ENCODE measurements at regions not wholly inside any gene's neighbourhood (a gene's known extent, or its start where the extent isn't known, plus 50 kb on each side); places are given as distances from the start of the nearest gene placed in this dataset.

GRCh38 chr7:93039786-93040185 lies 78.0 kb downstream of the SAMD9 start:
- TF ChIP-seq POLR2A (IDR thresholded peaks at IDR 0.05) = no peak
- no peak for TF ChIP-seq CTCF (IDR thresholded peaks at IDR 0.05)
